SH-SY5Y (cell line): ENCODE measurements at regions not wholly inside any gene's neighbourhood (a gene's known extent, or its start where the extent isn't known, plus 50 kb on each side); places are given as distances from the start of the nearest gene placed in this dataset.

Experiments
- GATA2 ChIP-seq: IDR thresholded peaks from 2 replicates; pipeline ENCODE4 v1.6.1; 2011; ENCODE audit warnings: mild to moderate bottlenecking, low read depth, low read length
- GATA3 ChIP-seq: IDR thresholded peaks from 2 replicates; pipeline ENCODE4 v1.6.1; 2011; ENCODE audit warnings: low read depth, mild to moderate bottlenecking, low read length, moderate library complexity

DNA sequence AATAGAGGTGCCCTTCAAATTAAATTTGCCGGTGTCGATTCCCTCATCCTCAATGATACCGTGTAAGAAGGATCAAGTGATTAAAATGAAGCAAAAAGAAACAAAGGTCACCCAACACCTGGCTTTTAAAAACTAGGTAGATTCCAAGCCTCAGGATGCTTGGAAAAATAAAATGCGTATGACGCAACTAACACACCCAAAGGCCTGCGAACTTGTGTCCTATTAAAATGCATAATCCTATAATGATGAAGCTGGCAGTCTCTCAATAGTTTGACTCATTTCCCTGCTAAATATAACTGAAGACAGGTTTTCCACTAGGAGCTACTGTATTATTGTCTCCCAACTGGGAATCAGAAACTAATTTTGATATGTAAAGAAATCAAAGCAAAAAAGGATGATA is 263.2 kb downstream of the DHX15 start:
- TF ChIP-seq GATA3 (no peak), GATA2 (no peak)
